PC-3 (cell line): ENCODE measurements at regions not wholly inside any gene's neighbourhood (a gene's known extent, or its start where the extent isn't known, plus 50 kb on each side); places are given as distances from the start of the nearest gene placed in this dataset.

Experiments
- ATAC-seq: fragments of 200-7000 bp; cut with Tn5 transposase; 2 replicates; pipeline ENCODE4 v1.9.1; 2020; ENCODE audit warnings: mild to moderate bottlenecking, moderate library complexity
- BruUV-seq: library from RNA; stranded (reverse); fragments of 400-500 nt; replicated peaks from 2 replicates; lab custom pipeline; 2021; lab: Mats Ljungman, UMichigan
- CTCF ChIA-PET: fragments of 300-600 bp; sonication (Branson Sonifier 250); formaldehyde crosslinking; loops from one replicate; lab custom pipeline; 2022; ENCODE audit warnings: antibody characterized with exemption; lab: Charles Lee
- POLR2A ChIA-PET: fragments of 300-600 bp; sonication (Branson Sonifier 250); formaldehyde crosslinking; loops from one replicate; lab custom pipeline; 2022; ENCODE audit warnings: antibody characterized with exemption; ENCODE audit not compliant: unreplicated experiment; lab: Charles Lee
- DNase-seq: peaks from one replicate; pipeline ENCODE4 v3.0.0-alpha.2; 2015
- H2AFZ ChIP-seq: fragments of 300-600 bp; sonication (generic); 2 replicates; pipeline ENCODE4 v1.6.0; 2016; ENCODE audit warnings: antibody characterized with exemption, low read length
- H3F3A ChIP-seq: fragments of 300-600 bp; sonication (generic); one replicate; pipeline ENCODE4 v1.6.0; 2017; ENCODE audit warnings: antibody characterized with exemption, low read length, control low read depth, mild to moderate bottlenecking; ENCODE audit not compliant: unreplicated experiment
- H3K27ac ChIP-seq: fragments of 300-600 bp; sonication (generic); 2 replicates; pipeline ENCODE4 v1.5.1; 2016; ENCODE audit warnings: mild to moderate bottlenecking, low read length
- H3K27me3 ChIP-seq: fragments of 300-600 bp; sonication (generic); 2 replicates; pipeline ENCODE4 v1.6.1; 2016; ENCODE audit warnings: low read length, mixed read lengths
- H3K36me3 ChIP-seq: fragments of 300-600 bp; sonication (generic); 2 replicates; pipeline ENCODE4 v1.6.1; 2016; ENCODE audit warnings: low read depth, mixed run types, low read length, mixed read lengths
- H3K4me1 ChIP-seq: fragments of 300-600 bp; sonication (generic); 2 replicates; pipeline ENCODE4 v1.5.1; 2016; ENCODE audit warnings: low read length; ENCODE audit not compliant: insufficient read depth
- H3K4me2 ChIP-seq: fragments of 300-600 bp; sonication (generic); 2 replicates; pipeline ENCODE4 v1.6.0; 2016; ENCODE audit warnings: low read length
- H3K4me3 ChIP-seq: fragments of 300-600 bp; sonication (generic); 2 replicates; pipeline ENCODE4 v1.5.1; 2016; ENCODE audit warnings: mild to moderate bottlenecking, low read length, mixed read lengths
- H3K79me2 ChIP-seq: fragments of 300-600 bp; sonication (generic); 2 replicates; pipeline ENCODE4 v1.6.1; 2017; ENCODE audit warnings: low read length, mixed read lengths
- H3K9ac ChIP-seq: fragments of 300-600 bp; sonication (generic); 2 replicates; pipeline ENCODE4 v1.6.0; 2016; ENCODE audit warnings: mild to moderate bottlenecking, low read length
- H3K9me2 ChIP-seq: fragments of 300-600 bp; sonication (generic); replicated peaks from 2 replicates; pipeline ENCODE4 v1.6.1; 2016; ENCODE audit warnings: mixed run types, low read length, mixed read lengths
- H3K9me3 ChIP-seq: fragments of 300-600 bp; sonication (generic); 2 replicates; pipeline ENCODE4 v1.6.1; 2016; ENCODE audit warnings: low read length, mixed read lengths
- H4K20me1 ChIP-seq: fragments of 300-600 bp; sonication (generic); 2 replicates; pipeline ENCODE4 v1.6.1; 2016; ENCODE audit warnings: low read length, mixed read lengths
- EZH2 ChIP-seq: fragments of 300-600 bp; sonication (generic); IDR thresholded peaks from one replicate; pipeline ENCODE4 v1.6.1; 2017; ENCODE audit warnings: antibody characterized with exemption, mild to moderate bottlenecking, low read length; ENCODE audit not compliant: unreplicated experiment
- EZH2phosphoT487 ChIP-seq: fragments of 300-600 bp; sonication (generic); IDR thresholded peaks from 2 replicates; pipeline ENCODE4 v1.6.1; 2018; ENCODE audit warnings: mild to moderate bottlenecking, antibody characterized with exemption, low read length, borderline replicate concordance
- intact Hi-C: fragments of 100-400 bp; cut with micrococcal nuclease; formaldehyde crosslinking; loops from 2 replicates; pipeline ENCODE4 v1.9.0; 2023
- TF ChIP-seq, protein P1 (sequence below): fragments of 300-600 bp; sonication (generic); conservative IDR thresholded peaks from 2 replicates; pipeline ENCODE4 v1.5.1; 2017; ENCODE audit warnings: antibody characterized with exemption, low read depth, mild to moderate bottlenecking, low read length

DNA sequence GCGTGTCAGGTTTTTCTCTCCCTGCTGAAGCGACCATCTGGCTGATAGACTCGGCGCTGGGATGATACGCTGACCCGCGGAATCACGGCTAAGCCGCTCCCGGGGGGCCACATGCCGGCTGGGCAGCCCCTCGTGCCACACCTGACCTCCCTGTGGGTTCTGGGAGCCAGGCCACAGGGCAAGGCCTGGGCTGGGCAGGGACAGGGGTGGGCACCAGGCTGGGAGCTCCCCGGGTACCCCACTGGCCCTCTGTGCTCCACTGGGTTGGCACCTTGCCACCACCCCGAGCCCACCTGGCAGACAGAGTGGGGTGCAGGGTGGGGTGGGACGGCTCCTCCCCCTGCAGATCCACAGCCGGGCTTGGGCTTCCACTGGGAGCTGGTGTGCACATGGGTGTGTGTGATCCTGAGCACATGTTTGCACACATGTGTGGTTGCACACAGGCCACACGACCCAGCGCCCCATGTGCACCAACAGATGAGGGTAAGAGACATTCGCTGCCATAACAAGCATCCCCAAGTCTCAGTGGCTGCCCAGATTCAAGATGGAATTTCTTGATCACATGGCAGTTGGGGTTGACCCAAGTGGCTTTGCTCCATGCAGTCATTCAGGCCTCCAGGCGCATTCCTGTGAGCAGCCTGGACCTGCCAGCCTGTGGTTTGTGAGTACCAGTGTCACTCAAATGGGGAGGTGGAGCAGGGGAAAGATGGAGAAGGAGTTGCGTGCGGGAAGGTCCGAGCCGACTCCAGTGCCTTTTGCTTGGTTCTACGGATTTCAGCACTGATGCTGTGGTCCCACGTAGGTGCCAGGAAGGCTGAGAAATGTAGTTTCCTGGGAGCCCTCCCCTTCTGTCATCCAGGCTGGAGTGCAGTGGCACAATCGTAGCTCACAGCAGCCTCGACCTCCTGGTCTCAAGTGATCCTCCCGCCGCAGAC is 79.7 kb downstream of the UNCX start:
- Histone ChIP-seq H3F3A (no peaks in the 10 kb centered on the region), H3K9ac (no peak overlapping the region), H3K4me2 (no peak overlapping the region), H3K9me3 (no peaks in the 10 kb centered on the region), H3K4me3 (no peak overlapping the region), H3K27me3 (no peaks in the 10 kb centered on the region), H2AFZ (no peak overlapping the region), H3K36me3 (no peaks in the 10 kb centered on the region), H4K20me1 (no peaks in the 10 kb centered on the region), H3K4me1 (no peaks in the 10 kb centered on the region), H3K9me2 (no peaks in the 10 kb centered on the region), H3K27ac (no peak overlapping the region), H3K79me2 (no peaks in the 10 kb centered on the region)
- no peak for DNase-seq
- intact Hi-C loops, result no loop called here
- TF ChIP-seq EZH2phosphoT487, result no peak
- TF ChIP-seq EZH2, result no peak
- TF ChIP-seq, protein P1, sequence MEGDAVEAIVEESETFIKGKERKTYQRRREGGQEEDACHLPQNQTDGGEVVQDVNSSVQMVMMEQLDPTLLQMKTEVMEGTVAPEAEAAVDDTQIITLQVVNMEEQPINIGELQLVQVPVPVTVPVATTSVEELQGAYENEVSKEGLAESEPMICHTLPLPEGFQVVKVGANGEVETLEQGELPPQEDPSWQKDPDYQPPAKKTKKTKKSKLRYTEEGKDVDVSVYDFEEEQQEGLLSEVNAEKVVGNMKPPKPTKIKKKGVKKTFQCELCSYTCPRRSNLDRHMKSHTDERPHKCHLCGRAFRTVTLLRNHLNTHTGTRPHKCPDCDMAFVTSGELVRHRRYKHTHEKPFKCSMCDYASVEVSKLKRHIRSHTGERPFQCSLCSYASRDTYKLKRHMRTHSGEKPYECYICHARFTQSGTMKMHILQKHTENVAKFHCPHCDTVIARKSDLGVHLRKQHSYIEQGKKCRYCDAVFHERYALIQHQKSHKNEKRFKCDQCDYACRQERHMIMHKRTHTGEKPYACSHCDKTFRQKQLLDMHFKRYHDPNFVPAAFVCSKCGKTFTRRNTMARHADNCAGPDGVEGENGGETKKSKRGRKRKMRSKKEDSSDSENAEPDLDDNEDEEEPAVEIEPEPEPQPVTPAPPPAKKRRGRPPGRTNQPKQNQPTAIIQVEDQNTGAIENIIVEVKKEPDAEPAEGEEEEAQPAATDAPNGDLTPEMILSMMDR, result no peak
- BruUV-seq, result no TSS peak
- CTCF ChIA-PET, result no interaction called here
- POLR2A ChIA-PET, result no interaction called here
- no peak for ATAC-seq

DNA sequence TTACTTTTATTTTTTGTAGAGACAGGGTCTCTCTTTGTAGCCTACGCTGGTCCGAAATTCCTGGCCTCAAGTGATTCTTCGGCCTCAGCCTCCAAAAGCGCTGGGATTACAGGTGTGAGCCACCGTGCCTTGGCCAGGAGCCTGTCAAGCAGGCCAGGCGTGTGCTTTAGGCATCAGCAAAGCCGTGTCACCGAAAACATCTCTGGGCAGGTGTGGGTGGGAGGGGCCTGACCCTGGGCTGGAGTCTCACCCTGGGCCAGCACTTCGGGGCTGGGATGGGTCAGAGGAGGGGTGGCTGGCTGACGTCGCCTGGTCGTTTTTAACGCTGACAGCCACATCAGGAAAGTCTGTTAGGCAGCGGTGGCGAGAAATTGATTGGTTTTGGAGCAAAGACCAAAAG is 80.9 kb downstream of the UNCX start:
- POLR2A ChIA-PET, result no interaction called here
- Histone ChIP-seq H3K4me3 (no peak overlapping the region), H3K36me3 (no peaks in the 10 kb centered on the region), H3K27ac (no peak overlapping the region), H3K9ac (no peak overlapping the region), H3K9me2 (no peaks in the 10 kb centered on the region), H3K4me1 (no peaks in the 10 kb centered on the region), H3K4me2 (no peak overlapping the region), H3K27me3 (no peaks in the 10 kb centered on the region), H4K20me1 (no peaks in the 10 kb centered on the region), H3K9me3 (no peaks in the 10 kb centered on the region), H3K79me2 (no peaks in the 10 kb centered on the region), H3F3A (no peaks in the 10 kb centered on the region), H2AFZ (no peak overlapping the region)
- TF ChIP-seq, protein P1, result no peak
- no peak for TF ChIP-seq EZH2phosphoT487
- TF ChIP-seq EZH2, result no peak
- ATAC-seq (no peak), DNase-seq (no peak)
- intact Hi-C loops, result no loop called here
- CTCF ChIA-PET, result no interaction called here
- BruUV-seq, result no TSS peak
